Activated T-cell treated with anti-CD3 and anti-CD28 coated beads for 4 hours (primary cell): ENCODE measurements at regions not wholly inside any gene's neighbourhood (a gene's known extent, or its start where the extent isn't known, plus 50 kb on each side); places are given as distances from the start of the nearest gene placed in this dataset.
A peak's percentile ranks its signal among the peaks of the same experiment; 100 is the strongest.

Experiments used
- DNase-seq: peaks from one replicate; pipeline ENCODE4 v3.0.0-alpha.2; 2020

- DNase-seq, result no peak
Measured at GRCh38 chr15:69747193-69747592, 294.6 kb downstream of the RPLP1 start.

- no peak for DNase-seq
Measured at GRCh38 chr15:69748131-69748530, 295.5 kb downstream of the RPLP1 start.

GRCh38 chr15:69748576-69749185, 296.1 kb downstream of the RPLP1 start:
- DNase-seq, result no peak

- DNase-seq, result no peak
Measured at GRCh38 chr15:69749274-69749673, 296.7 kb downstream of the RPLP1 start.

- no peak for DNase-seq
Measured at GRCh38 chr15:69749797-69750196, 297.2 kb downstream of the RPLP1 start.

GRCh38 chr15:69750253-69750652, 297.6 kb downstream of the RPLP1 start:
- DNase-seq, result no peak

GRCh38 chr15:69751147-69751546, 298.5 kb downstream of the RPLP1 start:
- no peak for DNase-seq

- no peak for DNase-seq
Measured at GRCh38 chr15:69751566-69751965, 298.9 kb downstream of the RPLP1 start.

- no peak for DNase-seq
Measured at GRCh38 chr15:69753867-69754266, 301.2 kb downstream of the RPLP1 start.

- DNase-seq, result no peak
Measured at GRCh38 chr15:69754313-69754712, 301.7 kb downstream of the RPLP1 start.

GRCh38 chr15:69755551-69756310, 303.1 kb downstream of the RPLP1 start:
- peak; percentile 71 for DNase-seq

- no peak for DNase-seq
Measured at GRCh38 chr15:69756440-69756839, 303.8 kb downstream of the RPLP1 start.

- peak; percentile 45 for DNase-seq
Measured at GRCh38 chr15:69757186-69757585, 304.6 kb downstream of the RPLP1 start.

- no peak for DNase-seq
Measured at GRCh38 chr15:69758291-69758771, 305.7 kb downstream of the RPLP1 start.

- DNase-seq, result peak; percentile 79
Measured at GRCh38 chr15:69758810-69759790, 306.5 kb downstream of the RPLP1 start.

GRCh38 chr15:69760258-69760845, 307.7 kb downstream of the RPLP1 start:
- no peak for DNase-seq

- DNase-seq, result peak; percentile 70
Measured at GRCh38 chr15:69760890-69761568, 308.4 kb downstream of the RPLP1 start.

- DNase-seq, result no peak
Measured at GRCh38 chr15:69762373-69763148, 309.9 kb downstream of the RPLP1 start.

GRCh38 chr15:69763831-69764230, 311.2 kb downstream of the RPLP1 start:
- DNase-seq, result no peak

GRCh38 chr15:69766156-69766555, 313.5 kb downstream of the RPLP1 start:
- no peak for DNase-seq

GRCh38 chr15:69767191-69767590, 314.6 kb downstream of the RPLP1 start:
- DNase-seq, result no peak
